ENCODE measurements at regions not wholly inside any gene's neighbourhood (a gene's known extent, or its start where the extent isn't known, plus 50 kb on each side); places are given as distances from the start of the nearest gene placed in this dataset.

DNA sequence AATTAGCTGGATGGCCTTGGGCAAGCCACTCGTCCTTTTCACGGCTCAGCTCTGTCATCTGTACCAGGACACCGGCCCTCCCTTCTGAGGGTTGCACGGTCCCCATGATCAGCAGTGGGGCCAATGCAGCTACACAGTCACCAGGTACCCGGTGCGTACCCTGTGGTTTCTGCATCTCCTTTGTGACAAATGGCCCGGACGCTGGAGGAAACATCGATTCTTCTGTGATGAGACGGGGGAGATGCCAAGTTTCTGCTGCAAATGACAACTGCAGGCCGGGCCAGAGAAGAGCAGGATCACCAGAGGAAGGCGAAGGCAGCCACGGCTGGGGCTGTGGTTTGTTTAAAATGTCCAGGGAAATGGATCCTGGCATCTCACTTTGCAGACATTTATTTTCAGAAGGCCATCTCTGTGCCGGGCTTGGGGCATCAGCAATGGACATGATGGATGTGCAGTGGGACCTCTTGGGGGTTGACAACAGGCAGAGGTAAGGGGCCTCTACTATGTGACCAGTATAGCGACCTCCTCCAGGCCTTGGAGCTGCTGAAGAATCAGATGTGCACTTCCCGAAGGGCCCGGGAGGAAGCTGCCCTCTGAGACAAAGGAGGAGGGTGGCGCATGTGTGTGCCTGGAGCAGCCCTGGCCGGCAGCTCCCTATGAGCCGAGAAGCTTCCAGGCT is 221.9 kb upstream of the C1orf174 start:
- H3K9me3 Mint-ChIP-seq: peaks cover 77% of the 10 kb centered on the region
- no peak for DNase-seq

DNA sequence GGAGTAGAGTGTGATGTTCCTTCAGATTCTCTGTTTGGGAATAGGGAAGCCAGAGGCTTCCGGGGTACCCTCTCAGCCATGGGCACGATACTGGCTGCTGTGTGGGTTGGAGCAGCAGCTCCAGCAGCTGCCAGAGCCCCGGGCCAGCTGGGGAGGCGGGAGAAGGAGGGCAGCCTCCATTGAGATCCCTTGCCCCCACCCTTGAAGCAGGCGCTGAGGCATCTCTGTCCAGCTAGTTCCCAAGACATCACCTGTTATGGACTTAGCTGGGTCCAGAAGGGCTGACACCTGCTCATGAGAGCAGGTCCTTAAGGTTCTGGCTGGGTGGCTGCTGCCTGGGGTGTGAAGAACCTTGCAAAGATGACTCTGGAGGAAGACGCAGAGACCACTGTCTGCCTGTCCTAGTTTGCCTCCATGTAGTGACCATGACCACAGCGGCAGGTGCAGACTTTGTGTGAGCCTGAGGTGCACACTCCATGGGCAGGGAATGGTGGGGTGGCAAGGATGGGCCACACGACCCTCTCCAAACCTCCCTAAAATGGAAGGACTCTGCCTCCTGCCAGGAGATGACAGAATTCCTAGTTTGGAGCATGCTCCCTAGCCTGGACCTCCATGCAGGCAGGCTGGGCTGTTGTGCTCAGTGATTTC is 222.6 kb upstream of the C1orf174 start:
- peaks cover 5% of the 10 kb centered on the region; the same call in 1 of the 2 replicates for H3K36me3 Mint-ChIP-seq (ENCODE audit: low read depth)
- H3K27ac Mint-ChIP-seq: no peak overlapping the region
- TF ChIP-seq, protein P1, sequence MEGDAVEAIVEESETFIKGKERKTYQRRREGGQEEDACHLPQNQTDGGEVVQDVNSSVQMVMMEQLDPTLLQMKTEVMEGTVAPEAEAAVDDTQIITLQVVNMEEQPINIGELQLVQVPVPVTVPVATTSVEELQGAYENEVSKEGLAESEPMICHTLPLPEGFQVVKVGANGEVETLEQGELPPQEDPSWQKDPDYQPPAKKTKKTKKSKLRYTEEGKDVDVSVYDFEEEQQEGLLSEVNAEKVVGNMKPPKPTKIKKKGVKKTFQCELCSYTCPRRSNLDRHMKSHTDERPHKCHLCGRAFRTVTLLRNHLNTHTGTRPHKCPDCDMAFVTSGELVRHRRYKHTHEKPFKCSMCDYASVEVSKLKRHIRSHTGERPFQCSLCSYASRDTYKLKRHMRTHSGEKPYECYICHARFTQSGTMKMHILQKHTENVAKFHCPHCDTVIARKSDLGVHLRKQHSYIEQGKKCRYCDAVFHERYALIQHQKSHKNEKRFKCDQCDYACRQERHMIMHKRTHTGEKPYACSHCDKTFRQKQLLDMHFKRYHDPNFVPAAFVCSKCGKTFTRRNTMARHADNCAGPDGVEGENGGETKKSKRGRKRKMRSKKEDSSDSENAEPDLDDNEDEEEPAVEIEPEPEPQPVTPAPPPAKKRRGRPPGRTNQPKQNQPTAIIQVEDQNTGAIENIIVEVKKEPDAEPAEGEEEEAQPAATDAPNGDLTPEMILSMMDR (IDR thresholded peaks at IDR 0.05): no peak
- DNase-seq: no peak
- H3K4me1 Mint-ChIP-seq (ENCODE audit: low read depth): no peaks in the 10 kb centered on the region
- no peak overlapping the region for H3K4me3 Mint-ChIP-seq
- no peaks in the 10 kb centered on the region for H3K27me3 Mint-ChIP-seq (ENCODE audit: insufficient read depth)
- peaks cover 77% of the 10 kb centered on the region for H3K9me3 Mint-ChIP-seq

More for the DNA sequence above, 221.9 kb upstream of the C1orf174 start:
- Mint-ChIP-seq H3K27ac (no peak overlapping the region), H3K36me3 (ENCODE audit: low read depth) (peaks cover 5% of the 10 kb centered on the region; the same call in 1 of the 2 replicates), H3K4me3 (no peak overlapping the region), H3K4me1 (ENCODE audit: low read depth) (no peaks in the 10 kb centered on the region), H3K27me3 (ENCODE audit: insufficient read depth) (no peaks in the 10 kb centered on the region)
- TF ChIP-seq, protein P1 (IDR thresholded peaks at IDR 0.05): no peak

DNA sequence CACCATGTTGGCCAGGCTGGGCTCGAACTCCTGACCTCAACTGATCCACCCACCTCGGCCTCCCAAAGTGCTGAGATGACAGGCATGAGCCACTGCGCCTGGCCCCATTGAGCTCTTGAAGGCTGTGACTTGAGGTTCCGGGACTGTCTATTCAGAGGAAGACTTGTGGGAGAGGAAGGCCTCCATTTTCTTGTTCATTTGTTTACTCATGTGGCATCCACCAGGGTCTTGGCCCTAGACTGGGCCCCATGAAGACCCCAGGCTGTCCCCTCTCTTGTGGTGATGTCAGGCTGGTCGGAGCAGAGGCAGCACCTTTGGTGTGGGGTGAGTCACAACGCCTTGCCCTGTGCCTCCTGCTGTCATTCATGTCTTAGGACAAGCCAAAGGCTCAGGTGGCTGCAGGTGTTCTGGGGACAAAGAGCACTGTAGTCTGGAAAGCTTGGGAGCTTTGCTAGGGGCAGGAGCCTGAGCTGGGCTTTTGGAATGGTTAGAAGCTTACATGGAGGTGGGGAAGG is 224.6 kb upstream of the C1orf174 start:
- DNase-seq: no peak
- Mint-ChIP-seq H3K4me1 (ENCODE audit: low read depth) (no peaks in the 10 kb centered on the region), H3K9me3 (peaks cover 81% of the 10 kb centered on the region)

DNA sequence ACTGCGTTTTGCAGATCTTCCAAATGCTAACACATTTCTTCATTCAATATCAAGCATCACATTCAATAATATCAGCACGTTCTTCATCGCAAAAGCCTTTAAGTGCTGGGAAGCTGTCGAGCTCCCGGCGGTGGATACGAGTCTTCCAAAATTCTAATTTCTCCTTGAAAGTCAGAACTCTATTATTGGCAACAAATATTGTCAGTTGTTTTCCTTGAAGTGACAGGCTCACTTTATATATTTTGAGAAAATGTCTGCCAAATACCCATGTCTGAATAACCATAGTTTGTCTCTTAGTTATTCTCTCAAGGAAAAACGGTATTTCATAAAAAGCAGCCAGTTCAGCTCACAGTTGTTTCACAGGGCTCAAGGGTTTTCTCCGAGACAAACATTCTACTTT is 226.2 kb upstream of the C1orf174 start:
- Mint-ChIP-seq H3K4me1 (ENCODE audit: low read depth) (no peaks in the 10 kb centered on the region), H3K27me3 (ENCODE audit: insufficient read depth) (no peaks in the 10 kb centered on the region; the same call in 1 of the 2 replicates), H3K27ac (no peak overlapping the region), H3K36me3 (ENCODE audit: low read depth) (peaks cover 10% of the 10 kb centered on the region), H3K9me3 (peaks cover 77% of the 10 kb centered on the region), H3K4me3 (no peak overlapping the region)
- TF ChIP-seq, protein P1 (IDR thresholded peaks at IDR 0.05): no peak
- no peak for DNase-seq

More for the DNA sequence above, 224.6 kb upstream of the C1orf174 start:
- Mint-ChIP-seq H3K36me3 (ENCODE audit: low read depth) (peaks cover 10% of the 10 kb centered on the region), H3K4me3 (no peak overlapping the region), H3K27me3 (ENCODE audit: insufficient read depth) (no peaks in the 10 kb centered on the region; the same call in 1 of the 2 replicates), H3K27ac (no peak overlapping the region)
- TF ChIP-seq, protein P1 (IDR thresholded peaks at IDR 0.05): no peak

DNA sequence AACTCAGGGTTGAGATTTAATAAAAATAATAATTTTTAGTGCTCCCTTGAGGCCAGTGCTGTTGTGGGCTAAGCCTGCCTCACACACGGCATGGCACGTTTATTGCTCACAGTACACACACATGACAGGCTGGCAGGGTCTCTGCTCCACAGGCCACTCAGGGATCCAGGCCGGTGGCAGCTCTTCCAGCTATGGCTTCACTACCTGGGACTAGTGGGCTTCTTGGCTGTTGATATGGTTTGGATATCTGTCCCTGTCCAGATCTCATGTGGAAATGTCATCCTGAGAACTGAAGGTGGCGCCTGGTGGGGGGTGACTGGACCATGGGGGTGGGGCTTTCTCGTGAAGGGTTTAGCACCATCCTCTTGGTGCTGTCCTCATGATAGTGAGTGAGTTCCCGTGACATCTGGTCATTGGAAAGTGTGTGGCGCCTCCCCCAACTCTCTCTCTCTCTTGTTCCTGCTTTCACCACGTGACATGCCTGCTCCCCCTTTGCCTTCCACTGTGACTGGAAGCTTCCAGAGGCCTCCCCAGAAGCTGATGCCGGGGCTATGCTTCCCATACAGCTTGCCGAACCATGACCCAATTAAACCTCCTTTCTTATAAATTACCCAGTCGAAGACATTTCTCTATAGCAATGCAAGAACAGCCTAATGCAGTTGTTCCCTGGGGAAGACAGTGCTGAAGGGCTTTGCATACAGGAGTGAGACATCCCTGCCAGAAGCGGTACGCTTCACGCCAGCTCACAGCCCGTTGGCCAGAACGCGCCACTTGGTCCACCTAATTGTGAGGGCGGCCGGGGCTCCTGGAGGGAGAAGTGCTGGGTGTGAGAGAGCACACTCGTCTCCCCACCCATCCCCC is 226.9 kb upstream of the C1orf174 start:
- no peaks in the 10 kb centered on the region; the same call in 1 of the 2 replicates for H3K27me3 Mint-ChIP-seq (ENCODE audit: insufficient read depth)
- no peak for DNase-seq
- no peak overlapping the region for H3K27ac Mint-ChIP-seq
- peaks cover 77% of the 10 kb centered on the region for H3K9me3 Mint-ChIP-seq
- peaks cover 6% of the 10 kb centered on the region for H3K36me3 Mint-ChIP-seq (ENCODE audit: low read depth)
- H3K4me3 Mint-ChIP-seq: no peak overlapping the region
- TF ChIP-seq, protein P1 (IDR thresholded peaks at IDR 0.05): no peak
- no peaks in the 10 kb centered on the region for H3K4me1 Mint-ChIP-seq (ENCODE audit: low read depth)
